HG02852 (cell line): ENCODE measurements at regions not wholly inside any gene's neighbourhood (a gene's known extent, or its start where the extent isn't known, plus 50 kb on each side); places are given as distances from the start of the nearest gene placed in this dataset.

Source experiments
- ATAC-seq: cut with Tn5 transposase; IDR thresholded peaks from one replicate; pipeline ENCODE4 v1.9.1; 2021; ENCODE audit warnings: mild to moderate bottlenecking, moderate library complexity; ENCODE audit not compliant: unreplicated experiment

DNA sequence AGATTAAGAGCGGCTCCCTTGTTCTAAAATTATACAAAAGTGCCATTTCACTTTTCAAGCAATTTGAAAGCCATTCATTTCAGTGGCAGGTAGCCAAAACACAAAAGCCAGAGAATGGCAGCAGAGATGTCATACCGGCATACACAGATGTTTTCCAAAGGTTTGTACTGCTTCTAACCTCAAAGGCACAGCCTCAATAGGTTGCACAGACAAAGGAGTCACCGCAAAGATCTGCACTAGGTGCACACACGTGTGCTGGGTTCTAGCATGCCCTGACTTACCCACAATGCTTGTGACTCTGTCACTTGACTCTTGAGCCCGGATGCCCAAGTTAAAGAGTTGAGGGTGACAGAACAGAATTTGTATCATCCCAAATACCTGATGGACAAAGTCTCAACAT, 448.9 kb upstream of the ADGRL2 start:
- ATAC-seq = no peak

DNA sequence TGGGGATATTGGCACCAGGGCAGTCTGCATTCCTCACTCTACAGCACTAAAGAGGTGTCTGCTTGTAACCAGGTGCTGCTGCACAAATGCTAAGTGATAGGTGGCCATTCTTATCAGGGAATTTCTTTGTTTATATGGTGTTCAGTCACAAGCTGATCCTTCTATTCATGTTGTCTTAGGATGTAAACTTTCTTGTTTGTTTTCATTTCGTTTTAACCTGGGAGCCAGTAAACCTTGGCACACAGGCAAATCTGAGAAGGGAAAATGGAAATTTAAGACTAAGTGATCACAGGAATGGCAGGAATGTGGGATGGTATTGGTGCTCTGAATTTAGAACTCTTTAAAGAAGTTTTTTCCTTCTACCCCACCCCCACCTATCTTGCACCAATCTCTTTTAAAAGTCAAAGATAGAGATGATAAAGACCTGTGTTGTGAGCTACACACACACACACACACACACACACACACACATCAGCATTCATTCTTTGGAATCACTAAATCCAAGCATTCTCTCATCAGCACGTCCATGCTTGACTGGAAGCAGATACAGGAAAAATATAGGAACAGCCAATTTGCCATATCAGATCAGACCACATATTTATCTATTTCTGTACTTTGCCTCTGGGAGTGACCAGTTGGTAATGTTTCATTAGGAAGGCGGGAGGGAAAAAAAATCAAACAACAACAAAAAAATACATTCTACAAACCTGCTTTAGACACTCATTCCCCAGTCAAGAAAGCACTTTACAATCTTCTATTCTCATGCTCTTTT, 451.4 kb upstream of the ADGRL2 start:
- ATAC-seq = no peak

DNA sequence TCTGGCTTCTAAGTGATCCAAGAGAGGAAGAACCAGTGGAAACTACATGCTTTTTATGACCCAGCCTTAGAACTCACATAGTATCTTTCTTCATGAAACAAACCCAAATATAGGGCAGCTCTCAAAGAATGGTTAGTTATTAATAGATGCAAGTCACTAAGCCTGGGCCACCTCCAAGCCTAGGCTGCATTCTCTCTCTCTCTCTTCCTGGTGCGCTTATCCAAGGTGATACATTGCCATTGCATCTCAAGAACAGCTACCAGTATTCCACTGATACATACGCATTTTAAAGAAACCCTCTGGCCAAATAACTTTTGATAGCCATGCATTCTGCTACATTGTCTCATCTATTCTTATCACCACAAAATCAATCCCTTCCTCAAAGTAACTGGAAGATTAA, 455.6 kb upstream of the ADGRL2 start:
- no peak for ATAC-seq

DNA sequence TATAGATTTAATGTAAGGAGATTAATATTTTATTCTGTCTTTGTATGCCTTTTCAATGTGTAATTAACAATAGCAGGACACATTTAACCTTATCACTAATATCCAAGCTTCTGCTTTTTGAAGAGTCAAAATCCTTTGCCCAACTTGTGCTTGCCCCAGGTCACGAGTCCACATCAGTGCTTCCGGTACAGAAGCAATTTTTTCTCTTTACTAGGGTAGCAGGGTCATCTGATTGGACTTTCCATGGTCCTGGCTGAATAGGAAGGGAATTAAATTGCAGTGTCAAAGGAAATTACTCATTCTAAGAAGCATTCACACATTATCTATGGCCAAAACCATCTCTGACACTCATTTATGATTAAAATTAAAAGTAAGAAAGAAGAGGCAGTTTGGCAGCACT, 460.5 kb upstream of the ADGRL2 start:
- no peak for ATAC-seq

DNA sequence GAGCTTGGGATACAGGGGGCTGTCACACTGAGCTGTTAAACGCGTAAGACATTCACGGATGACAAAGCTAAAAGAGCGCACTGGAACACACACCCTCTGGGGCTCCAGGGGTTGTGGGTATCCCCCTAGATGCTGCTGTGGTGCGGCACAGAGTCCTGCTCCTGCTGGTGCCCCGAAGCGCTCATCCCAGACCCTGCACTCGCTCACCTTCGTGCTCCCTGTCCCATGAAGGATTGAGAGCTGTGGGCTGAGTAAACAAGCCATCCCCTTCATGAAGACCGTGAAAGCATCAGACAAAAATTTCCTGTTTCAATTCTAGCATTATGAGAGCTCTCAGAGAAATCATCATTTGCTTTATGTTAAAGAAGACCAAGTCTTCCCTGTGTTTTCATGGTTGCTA, 463.5 kb upstream of the ADGRL2 start:
- ATAC-seq = no peak

DNA sequence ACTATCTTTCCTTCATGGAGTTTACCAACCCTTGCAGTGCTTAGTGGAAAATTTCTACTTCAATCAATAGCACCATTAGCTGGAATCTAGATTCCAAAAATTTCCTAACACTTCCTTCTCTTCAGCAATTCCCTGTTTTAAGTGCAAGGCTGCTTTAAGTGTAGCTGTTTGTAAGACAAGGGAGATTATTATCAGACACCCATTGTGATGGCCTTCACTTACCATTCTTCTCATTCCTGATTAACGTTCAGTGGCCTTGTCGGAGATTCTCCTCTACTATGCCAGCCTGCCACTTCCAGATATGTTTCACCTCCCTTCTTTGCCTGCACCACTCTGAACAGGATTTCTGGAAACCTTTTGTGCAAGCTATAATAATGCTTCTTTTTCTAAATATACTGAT, 464.9 kb upstream of the ADGRL2 start:
- ATAC-seq = no peak

DNA sequence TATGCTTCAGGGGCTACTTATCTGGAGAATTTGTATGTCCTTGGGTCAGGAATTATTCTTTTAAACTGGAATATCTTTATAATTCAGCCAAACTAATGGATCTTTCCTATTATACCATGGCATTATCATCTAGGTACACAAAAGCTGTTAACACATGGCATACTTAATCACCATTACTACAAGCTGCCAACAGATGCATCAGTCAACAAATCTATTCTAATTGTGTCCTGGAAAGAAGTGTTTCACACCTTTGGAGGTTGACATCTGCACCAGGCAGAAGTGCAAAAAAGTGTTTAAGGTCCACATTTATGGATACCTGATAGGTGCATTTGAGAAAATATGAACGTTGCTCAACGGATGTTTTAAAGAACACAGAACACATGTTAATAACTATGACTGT, 470.2 kb upstream of the ADGRL2 start:
- no peak for ATAC-seq

DNA sequence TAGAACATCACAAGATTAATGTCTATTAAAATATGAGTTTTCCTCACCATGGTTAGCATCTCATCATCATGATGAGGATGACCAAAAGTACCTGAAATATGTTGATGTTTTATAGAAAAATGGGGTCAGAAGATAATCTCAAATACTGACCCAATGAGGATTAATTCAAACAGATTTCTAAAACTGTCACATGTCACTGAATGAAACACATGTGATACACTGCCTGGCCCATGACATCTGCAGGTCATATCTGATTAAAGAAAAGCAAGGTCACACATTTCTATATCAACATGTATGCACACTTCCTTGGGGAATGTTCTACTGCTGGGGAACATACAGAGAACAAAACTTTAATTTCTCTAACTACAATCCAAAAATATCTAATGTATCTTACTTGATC, 470.6 kb upstream of the ADGRL2 start:
- no peak for ATAC-seq

DNA sequence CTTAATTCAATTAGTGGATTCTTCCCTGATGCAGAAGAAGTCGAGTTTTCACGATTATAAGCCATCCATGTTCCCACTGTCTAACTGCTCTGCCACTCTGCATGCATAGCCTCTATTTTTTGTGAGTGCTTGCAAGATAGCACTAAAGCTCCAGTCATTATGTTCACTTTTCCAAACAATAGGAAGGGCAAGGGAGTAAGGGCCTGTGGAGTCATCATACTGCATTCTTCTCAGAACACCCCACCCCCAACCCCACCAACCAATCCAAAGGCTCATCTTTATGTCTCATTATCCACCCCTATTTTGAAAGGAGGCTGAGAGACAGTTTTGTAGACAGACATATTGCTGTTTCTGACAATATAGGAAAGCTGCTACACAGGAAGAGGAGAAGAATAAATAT, 471.7 kb upstream of the ADGRL2 start:
- no peak for ATAC-seq

DNA sequence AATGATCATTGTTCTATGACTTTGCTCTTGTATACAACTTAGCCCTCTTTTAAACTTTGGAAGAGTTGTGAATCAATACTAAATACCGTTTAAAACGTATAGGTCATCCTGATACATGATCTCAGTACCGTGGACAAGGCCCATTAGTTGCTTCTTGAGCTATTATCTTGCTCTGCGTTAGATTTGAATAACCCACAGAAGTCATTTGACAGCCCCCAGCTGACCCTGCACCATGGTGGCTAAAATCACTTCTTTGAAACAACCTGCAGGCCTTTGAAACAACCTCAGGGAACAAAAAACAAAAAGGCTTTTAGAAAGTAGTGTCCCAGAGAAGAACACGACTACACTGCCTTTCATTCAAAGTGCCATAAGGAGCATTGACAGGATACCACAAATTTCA, 473.0 kb upstream of the ADGRL2 start:
- ATAC-seq = no peak

DNA sequence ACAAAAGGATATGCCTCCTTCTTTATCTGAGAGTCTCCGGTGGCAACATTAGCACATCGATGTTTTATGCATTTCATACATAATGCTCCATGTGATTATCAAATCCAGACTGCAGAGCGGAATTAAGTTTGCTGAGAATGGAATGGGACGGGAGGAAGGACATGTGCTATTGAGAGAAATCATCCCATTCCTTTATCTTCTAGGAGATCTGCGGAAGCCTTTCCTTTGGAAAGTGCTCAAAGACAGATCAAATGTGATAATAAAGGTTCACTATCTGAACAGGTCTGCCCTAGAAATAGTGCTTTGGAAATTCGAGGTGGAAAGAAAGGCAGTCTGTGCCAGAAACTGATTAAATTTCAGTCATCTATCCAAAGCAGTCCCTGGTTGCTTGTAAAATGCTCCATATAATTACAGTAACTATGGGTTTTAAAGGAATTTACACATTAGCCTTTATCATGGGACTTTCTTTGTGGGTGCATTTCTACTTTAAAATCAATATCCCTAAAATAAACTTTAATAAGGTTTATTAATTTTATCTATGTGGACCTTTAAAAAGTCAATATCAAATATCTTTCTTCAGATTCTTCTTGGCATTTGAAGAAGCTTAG, 473.5 kb upstream of the ADGRL2 start:
- no peak for ATAC-seq

DNA sequence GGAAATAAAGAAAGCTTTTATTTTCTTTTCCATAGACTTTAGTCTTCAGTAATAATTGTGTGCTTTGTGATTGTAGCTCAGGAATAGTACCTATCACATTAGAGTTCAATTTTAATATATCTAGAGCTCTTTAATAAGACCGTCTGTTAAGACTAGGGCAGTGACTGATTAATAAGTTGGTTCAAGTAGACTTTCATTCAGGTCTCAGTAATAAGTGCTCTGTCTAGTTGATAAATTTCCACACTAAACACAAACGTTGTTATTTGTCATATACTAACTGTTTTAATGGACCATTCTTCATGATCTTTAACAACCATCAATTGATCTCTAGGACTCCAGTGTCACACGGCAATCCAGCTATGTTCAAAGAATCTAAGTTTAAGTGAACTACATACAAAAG, 474.5 kb upstream of the ADGRL2 start:
- no peak for ATAC-seq

DNA sequence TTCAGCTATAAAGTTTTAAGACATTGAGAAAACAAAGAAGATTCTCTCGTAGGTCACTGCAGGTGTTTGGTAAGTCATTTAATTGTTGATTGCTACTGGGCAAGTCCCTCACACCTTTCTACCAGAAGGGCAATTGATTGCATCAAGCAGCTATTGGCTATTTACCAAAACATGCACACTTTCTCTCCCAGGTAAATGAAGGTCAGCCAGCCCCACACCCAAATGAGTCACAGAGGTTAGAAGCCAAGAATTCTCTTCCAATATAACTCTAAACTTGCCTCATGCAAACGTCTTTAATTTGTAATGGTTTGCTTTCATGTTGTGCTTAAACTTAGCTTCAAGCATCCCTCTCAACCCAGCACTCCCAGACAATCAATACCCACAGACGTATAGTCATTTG, 475.3 kb upstream of the ADGRL2 start:
- no peak for ATAC-seq

DNA sequence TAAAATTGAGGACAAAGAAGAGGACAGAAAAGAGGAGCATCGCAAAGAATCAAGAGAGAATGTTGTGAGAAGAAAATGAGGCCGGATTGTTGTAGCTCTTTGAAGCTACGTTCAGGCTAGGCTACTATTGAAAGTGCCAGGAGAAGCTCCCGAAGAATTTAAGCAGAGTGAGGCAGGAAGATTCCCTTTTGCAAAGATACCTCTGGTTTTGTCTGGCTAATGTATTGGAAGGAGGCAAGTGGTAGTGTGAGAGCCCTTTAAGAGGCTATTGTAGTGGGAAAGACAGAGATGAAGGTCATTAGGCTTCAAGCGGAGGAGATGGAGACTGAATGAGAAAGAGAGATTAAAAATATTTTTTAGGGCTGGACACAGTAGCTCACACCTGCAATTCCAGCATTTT, 476.9 kb upstream of the ADGRL2 start:
- ATAC-seq = no peak

DNA sequence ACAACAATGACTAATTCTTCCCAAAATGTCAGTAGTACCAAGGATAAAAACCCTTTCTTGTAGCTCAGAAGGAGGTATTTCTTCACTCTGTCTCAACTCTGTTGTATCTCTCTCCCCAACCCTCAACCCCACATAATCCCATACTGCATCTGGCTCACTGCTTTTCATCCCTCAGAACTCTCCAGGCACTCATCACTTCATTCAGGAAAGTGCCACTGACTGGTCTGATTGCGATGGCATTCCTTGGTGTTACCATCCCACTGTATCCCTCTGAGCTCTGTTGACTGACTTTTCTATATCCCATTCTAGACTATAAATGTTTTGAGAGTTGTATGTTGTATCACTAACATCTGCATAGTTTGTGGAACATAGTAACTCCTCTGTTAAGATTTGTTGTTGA, 483.5 kb upstream of the ADGRL2 start:
- no peak for ATAC-seq

DNA sequence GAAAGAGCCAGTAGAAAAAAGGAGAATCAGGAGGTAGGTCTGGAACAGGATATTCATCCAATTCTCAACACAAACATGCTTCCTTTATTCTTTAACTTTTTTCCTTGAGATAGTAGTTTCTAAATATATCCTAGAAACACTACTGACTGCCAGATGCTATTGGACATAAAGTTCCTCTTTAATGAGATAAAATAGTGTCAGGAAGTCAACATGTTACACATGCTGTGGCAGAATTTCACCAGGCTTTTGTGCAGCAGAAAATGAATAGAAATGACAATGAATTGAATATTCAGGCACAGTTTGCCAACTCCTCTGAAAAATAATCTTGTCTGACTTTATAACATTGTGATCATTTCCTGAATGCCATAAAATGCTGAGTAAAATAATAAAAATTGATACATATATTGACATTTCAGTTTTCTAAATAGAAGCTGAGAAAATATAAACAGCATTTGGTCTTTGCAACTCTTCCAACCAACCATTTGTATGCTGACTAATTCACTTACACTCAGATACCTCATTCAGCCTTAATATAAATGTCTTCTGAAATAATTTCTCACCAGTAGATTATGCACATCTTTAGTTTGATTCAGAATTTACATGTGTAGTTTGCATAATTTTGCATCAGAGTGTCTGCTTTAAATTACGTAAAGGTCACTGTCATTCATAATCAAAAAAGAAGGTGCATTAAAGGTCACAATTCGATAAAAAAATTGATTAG, 486.1 kb upstream of the ADGRL2 start:
- no peak for ATAC-seq

DNA sequence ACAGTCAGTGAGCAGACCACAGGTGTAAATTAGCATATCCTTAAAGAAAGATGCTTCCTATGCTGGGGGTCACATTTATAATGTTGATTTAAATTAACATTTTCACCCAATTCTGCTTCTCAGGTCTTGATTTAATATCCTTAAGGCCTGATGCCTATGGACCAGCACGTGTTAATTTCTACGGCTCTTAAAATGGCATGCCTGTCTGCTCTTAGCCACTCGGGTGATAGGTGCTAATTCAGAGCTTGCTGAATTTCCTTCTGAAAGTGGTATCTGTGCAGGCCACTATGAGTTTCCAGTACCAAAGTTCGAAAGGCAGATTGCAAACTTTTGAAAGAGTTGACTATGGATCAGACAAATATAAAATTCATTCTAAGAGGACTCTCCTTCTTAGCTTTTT, 487.4 kb upstream of the ADGRL2 start:
- no peak for ATAC-seq

DNA sequence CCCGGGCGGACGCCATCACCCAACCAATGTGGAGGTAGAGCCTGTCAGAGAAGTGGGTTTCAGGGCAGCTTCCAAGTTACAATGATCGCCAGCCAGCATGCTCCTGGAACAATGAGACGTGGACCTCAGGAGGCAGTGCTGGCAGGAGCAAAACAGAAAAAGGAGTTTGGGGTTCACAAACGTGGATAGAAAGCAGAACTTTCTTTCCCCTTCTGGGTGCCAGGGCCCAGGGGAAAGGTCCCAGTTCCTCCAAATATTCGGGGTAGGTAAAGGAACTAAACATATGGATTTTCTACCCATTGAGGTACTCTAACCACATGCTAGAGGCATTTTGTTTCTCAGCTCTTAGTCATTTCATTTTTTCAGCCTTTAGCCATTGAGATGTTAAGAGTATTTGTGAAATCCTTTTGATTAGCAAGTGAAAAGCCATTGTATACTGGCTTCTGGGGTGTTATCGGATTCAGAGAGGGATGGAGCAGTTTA, 488.4 kb upstream of the ADGRL2 start:
- no peak for ATAC-seq

DNA sequence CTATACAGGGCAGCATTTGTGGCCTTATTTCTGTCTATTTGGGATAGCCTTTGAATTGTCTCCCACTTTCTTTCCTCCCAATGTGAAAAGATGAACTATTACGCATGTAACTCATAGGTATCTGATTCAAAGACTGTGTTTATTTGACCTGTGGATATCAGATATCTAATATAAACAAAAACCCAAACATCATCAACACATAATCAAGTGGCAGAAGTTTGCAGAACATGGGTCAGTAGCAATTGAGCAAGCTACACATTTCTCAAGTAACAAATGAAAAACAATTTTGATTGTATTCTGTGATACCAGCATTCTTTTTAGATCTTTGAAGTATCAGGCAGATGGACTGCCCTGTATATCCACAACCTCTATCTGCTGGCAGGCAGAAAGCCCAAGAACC, 490.5 kb upstream of the ADGRL2 start:
- ATAC-seq = no peak

DNA sequence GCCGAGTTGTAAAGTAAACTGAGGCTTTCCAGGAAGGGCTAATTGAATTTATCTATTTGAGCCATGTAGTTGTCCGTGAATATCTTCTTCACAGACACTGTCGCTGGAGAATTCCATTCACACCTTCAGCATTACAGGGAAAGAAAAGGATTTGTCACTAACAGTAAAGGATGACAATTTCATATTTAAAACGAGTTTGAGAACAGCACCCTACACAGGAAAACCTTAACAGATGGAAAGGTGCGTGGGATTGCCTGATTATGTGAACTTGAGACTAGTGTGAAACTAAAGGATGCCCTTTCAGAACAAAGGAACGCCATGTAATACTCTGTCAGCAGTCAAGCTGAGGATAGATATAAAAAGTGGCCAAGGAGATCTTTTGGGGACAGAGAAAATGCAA, 492.5 kb upstream of the ADGRL2 start:
- ATAC-seq = no peak

DNA sequence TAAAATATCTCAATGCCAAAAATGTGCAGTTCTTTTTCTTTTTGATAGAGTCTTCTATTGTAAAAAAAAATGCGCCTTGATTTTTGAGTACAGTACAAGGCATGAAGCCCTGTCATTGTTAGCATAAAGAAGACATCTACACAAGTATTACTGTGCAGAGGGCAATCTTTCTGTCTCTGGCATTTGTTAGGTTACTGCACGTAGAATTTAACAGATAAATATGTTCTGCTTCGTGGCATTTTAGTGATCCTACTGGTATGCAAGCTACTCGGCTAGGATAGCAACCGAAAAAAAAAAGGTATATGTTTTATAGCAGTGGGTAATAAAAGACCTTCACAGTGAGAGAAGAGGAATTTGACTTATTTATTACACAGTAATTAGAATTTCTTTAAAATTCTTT, 492.9 kb upstream of the ADGRL2 start:
- ATAC-seq = no peak

DNA sequence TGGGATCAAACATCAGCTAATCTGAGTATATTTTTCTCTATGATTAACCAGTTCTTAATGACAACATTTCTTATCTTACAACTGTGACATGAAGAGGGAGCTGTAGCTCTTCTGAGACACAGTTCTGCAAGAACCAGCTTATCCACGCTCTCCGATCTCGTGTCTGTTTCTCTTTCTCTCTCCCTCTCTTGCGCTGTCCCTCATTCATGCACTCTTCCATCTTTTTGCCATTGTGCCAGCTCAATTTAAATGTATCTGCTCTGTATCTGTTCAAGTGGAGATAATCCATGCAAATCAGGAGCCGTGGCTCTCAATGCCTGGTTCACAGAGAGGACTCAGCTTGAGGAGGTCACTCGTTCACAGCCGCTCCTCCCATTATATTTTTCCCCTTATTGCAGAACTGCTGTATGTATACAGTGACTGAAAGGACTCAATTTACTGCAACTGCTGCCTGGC, 494.7 kb upstream of the ADGRL2 start:
- no peak for ATAC-seq
